CD14-positive monocyte (primary cell): ENCODE measurements at regions not wholly inside any gene's neighbourhood (a gene's known extent, or its start where the extent isn't known, plus 50 kb on each side); places are given as distances from the start of the nearest gene placed in this dataset.

Source experiments
- DNase-seq, 3 donors: peaks; one replicate each; pipeline ENCODE4 v3.0.0-alpha.2; 2011 to 2022
- H2AFZ ChIP-seq: 2 replicates; pipeline ENCODE4 v1.6.0; 2012; ENCODE audit warnings: mild to moderate bottlenecking, low read depth, low read length, inconsistent platforms; ENCODE audit not compliant: insufficient read depth, poor library complexity, severe bottlenecking
- H3K27ac ChIP-seq, 2 donors: 1 replicate in 1 of 2; 2 replicates in 1 of 2; pipeline ENCODE4 v1.5.1; 2012 to 2013; ENCODE audit warnings: low read length in 2 of 2, control low read depth in 1 of 2, inconsistent platforms in 1 of 2, low read depth in 1 of 2, mild to moderate bottlenecking in 1 of 2
- H3K27me3 ChIP-seq, 2 donors: one replicate each; pipeline versions ENCODE4 v1.6.0 to v1.6.1; 2011 to 2013; ENCODE audit warnings: low read length in 2 of 2; ENCODE audit not compliant: control insufficient read depth in 2 of 2, insufficient read depth in 2 of 2
- H3K36me3 ChIP-seq, 2 donors: replicated peaks in 1 of 2; 1 replicate in 1 of 2; 2 replicates in 1 of 2; pipeline versions ENCODE4 v1.5.1 to v1.6.1; 2012 to 2013; ENCODE audit warnings: low read length in 2 of 2, control low read depth in 1 of 2, inconsistent platforms in 1 of 2, mild to moderate bottlenecking in 1 of 2; ENCODE audit not compliant: insufficient read depth in 2 of 2, control insufficient read depth in 1 of 2
- H3K4me1 ChIP-seq, 2 donors: 1 replicate in 1 of 2; 2 replicates in 1 of 2; pipeline versions ENCODE4 v1.5.1 to v1.6.1; 2012 to 2013; ENCODE audit warnings: low read length in 2 of 2, control low read depth in 1 of 2, inconsistent platforms in 1 of 2, mild to moderate bottlenecking in 1 of 2, moderate library complexity in 1 of 2; ENCODE audit not compliant: insufficient read depth in 2 of 2, control insufficient read depth in 1 of 2
- H3K4me2 ChIP-seq: replicated peaks from 2 replicates; pipeline ENCODE3; 2012; ENCODE audit warnings: low read length, moderate library complexity, mild to moderate bottlenecking; ENCODE audit not compliant: poor library complexity, severe bottlenecking; ENCODE audit errors: extremely low read depth
- H3K4me3 ChIP-seq, 3 experiments: fragments of 200-600 bp in 1 of 3; sonication (generic) in 1 of 3; replicated peaks in 1 of 3; 1 replicate in 2 of 3; 2 replicates in 1 of 3; pipeline ENCODE4 v1.5.1; 2011 to 2013; ENCODE audit warnings: low read length in 3 of 3, mild to moderate bottlenecking in 3 of 3, control low read depth in 2 of 3, low read depth in 2 of 3, inconsistent platforms in 1 of 3, moderate library complexity in 1 of 3
- H3K79me2 ChIP-seq: 2 replicates; pipeline ENCODE4 v1.6.0; 2012; ENCODE audit warnings: mild to moderate bottlenecking, control low read depth, inconsistent platforms, low read length, moderate library complexity; ENCODE audit not compliant: insufficient read depth
- H3K9ac ChIP-seq: 2 replicates; pipeline ENCODE4 v1.6.0; 2017; ENCODE audit warnings: low read length, mild to moderate bottlenecking; ENCODE audit not compliant: insufficient read depth, poor library complexity, severe bottlenecking
- H3K9me3 ChIP-seq, 2 donors: replicated peaks in 1 of 2; 1 replicate in 1 of 2; 2 replicates in 1 of 2; pipeline versions ENCODE4 v1.5.1 to v1.6.1; 2012 to 2013; ENCODE audit warnings: low read length in 2 of 2, control low read depth in 1 of 2; ENCODE audit not compliant: control insufficient read depth in 1 of 2, insufficient read depth in 1 of 2
- H4K20me1 ChIP-seq: 2 replicates; pipeline ENCODE4 v1.6.0; 2012; ENCODE audit warnings: mild to moderate bottlenecking, low read length, control low read depth, moderate library complexity; ENCODE audit not compliant: insufficient read depth
- H3K27ac Mint-ChIP-seq, 7 donors: one replicate each; pipeline ENCODE4 v1.8.0; 2020; ENCODE audit warnings: mild to moderate bottlenecking in 7 of 7, mixed read lengths in 7 of 7, moderate library complexity in 6 of 7, inconsistent platforms in 2 of 7
- H3K27me3 Mint-ChIP-seq, 3 donors: one replicate each; pipeline ENCODE4 v1.8.0; 2021 to 2022; ENCODE audit warnings: low read depth in 3 of 3, mild to moderate bottlenecking in 3 of 3, mixed read lengths in 3 of 3, moderate library complexity in 3 of 3, inconsistent platforms in 1 of 3
- H3K36me3 Mint-ChIP-seq, 2 donors: one replicate each; pipeline ENCODE4 v1.8.0; 2020; ENCODE audit warnings: mixed read lengths in 2 of 2, inconsistent platforms in 1 of 2, mild to moderate bottlenecking in 1 of 2
- H3K4me1 Mint-ChIP-seq: one replicate; pipeline ENCODE4 v1.8.0; 2020; ENCODE audit warnings: mild to moderate bottlenecking, mixed read lengths
- H3K4me3 Mint-ChIP-seq, 2 donors: one replicate each; pipeline ENCODE4 v1.8.0; 2020; ENCODE audit warnings: mild to moderate bottlenecking in 2 of 2, mixed read lengths in 2 of 2, moderate library complexity in 1 of 2
- H3K9me3 Mint-ChIP-seq, 7 donors: one replicate each; pipeline ENCODE4 v1.8.0; 2020 to 2022; ENCODE audit warnings: mixed read lengths in 7 of 7, mild to moderate bottlenecking in 6 of 7, moderate library complexity in 6 of 7, inconsistent platforms in 2 of 7
- WGBS: methylation state at CpG from one replicate; pipeline ENCODE4 v1.1.5; 2013; ENCODE audit warnings: missing lambda C conversion rate; ENCODE audit not compliant: insufficient coverage; 5-methylcytosine and 5-hydroxymethylcytosine counted together
- intact Hi-C, 2 donors: fragments of 100-400 bp; cut with micrococcal nuclease; formaldehyde crosslinking; loops; one replicate each; pipeline versions ENCODE4 v1.15.0 to v1.15.1; 2023
- TF ChIP-seq, protein P1 (sequence below): fragments of 200-600 bp; IDR thresholded peaks from one replicate; pipeline ENCODE4 v1.8.0; 2022; ENCODE audit warnings: antibody characterized with exemption, mild to moderate bottlenecking

DNA sequence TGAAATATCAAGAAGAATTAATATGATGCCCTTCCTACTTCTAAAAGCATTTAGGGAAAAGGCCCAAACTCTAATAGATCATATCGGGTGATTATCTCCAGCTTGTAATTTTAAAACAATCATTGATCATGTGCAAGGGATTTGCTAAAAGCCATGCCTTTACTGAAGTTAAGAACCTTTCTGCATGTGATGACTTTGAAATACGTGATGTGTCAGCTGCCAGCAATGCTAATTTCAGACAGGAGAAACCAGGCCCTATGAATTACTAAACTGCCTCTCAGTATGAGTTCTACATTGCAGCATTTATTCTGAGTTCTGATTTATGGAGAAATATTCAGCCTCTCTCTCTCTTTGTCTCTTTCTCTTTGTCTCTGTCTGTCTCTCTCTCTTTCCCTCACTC lies 203.6 kb upstream of the AKR1E2 start:
- Histone ChIP-seq H3K9ac (no peak overlapping the region), H3K27ac (no peak overlapping the region), H3K9me3 (peaks cover 8 to 11% of the 10 kb centered on the region in 2 donors), H3K4me1 (no peaks in the 10 kb centered on the region), H3K27me3 (no peaks in the 10 kb centered on the region), H3K36me3 (no peaks in the 10 kb centered on the region), H3K4me2 (no peak overlapping the region), H3K4me3 (no peak overlapping the region), H4K20me1 (no peaks in the 10 kb centered on the region), H3K79me2 (no peaks in the 10 kb centered on the region), H2AFZ (no peak overlapping the region)
- no CpG with 5 or more reads among the region's 2 CpGs for WGBS
- H3K27ac Mint-ChIP-seq, result peak overlapping the region in 1 of 7 donors; percentile 15
- peaks cover 5 to 17% (median 8%) of the 10 kb centered on the region in 7 donors for H3K9me3 Mint-ChIP-seq
- TF ChIP-seq, protein P1, sequence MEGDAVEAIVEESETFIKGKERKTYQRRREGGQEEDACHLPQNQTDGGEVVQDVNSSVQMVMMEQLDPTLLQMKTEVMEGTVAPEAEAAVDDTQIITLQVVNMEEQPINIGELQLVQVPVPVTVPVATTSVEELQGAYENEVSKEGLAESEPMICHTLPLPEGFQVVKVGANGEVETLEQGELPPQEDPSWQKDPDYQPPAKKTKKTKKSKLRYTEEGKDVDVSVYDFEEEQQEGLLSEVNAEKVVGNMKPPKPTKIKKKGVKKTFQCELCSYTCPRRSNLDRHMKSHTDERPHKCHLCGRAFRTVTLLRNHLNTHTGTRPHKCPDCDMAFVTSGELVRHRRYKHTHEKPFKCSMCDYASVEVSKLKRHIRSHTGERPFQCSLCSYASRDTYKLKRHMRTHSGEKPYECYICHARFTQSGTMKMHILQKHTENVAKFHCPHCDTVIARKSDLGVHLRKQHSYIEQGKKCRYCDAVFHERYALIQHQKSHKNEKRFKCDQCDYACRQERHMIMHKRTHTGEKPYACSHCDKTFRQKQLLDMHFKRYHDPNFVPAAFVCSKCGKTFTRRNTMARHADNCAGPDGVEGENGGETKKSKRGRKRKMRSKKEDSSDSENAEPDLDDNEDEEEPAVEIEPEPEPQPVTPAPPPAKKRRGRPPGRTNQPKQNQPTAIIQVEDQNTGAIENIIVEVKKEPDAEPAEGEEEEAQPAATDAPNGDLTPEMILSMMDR, result no peak
- peaks cover 0 to 2% (median under 1%) of the 10 kb centered on the region in 3 donors for H3K27me3 Mint-ChIP-seq
- no peak overlapping the region for H3K4me3 Mint-ChIP-seq
- no peaks in the 10 kb centered on the region for H3K4me1 Mint-ChIP-seq
- intact Hi-C loops, result no loop called here
- DNase-seq, result no peak
- no peaks in the 10 kb centered on the region for H3K36me3 Mint-ChIP-seq

DNA sequence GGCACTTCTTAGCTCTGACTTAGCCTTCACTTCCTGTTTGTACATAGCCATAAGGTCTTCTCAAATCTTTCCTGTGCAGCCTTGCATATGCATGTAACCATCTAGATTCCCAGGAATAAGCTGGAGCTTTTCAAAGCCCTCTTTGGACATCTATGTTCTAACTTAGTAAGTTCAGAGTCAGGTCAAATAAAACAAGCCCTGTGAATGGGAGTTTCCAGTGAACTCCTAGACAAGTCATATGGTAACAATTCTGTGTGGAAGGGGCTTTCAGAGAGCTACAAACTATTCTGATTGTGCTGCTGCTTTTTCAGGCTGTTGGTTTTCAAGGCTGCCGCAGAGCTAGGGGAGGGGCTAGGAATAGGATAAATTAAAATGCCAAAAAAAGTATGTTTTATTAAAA lies 208.4 kb upstream of the AKR1E2 start:
- intact Hi-C loops, result no loop called here
- Histone ChIP-seq H3K79me2 (no peaks in the 10 kb centered on the region), H3K9me3 (peaks cover 14% of the 10 kb centered on the region in 2 donors), H3K4me1 (no peaks in the 10 kb centered on the region), H3K4me3 (no peak overlapping the region), H3K9ac (no peak overlapping the region), H4K20me1 (no peaks in the 10 kb centered on the region), H3K36me3 (no peaks in the 10 kb centered on the region), H2AFZ (no peak overlapping the region), H3K27ac (no peak overlapping the region), H3K4me2 (no peak overlapping the region), H3K27me3 (no peaks in the 10 kb centered on the region)
- no CpG with 5 or more reads among the region's 1 CpG for WGBS
- Mint-ChIP-seq H3K27ac (no peak overlapping the region), H3K36me3 (no peaks in the 10 kb centered on the region), H3K4me1 (no peaks in the 10 kb centered on the region), H3K9me3 (peaks cover 0 to 23% (median 15%) of the 10 kb centered on the region in 7 donors), H3K4me3 (no peak overlapping the region), H3K27me3 (peaks cover 0 to 4% (median 3%) of the 10 kb centered on the region in 3 donors)
- TF ChIP-seq, protein P1, result no peak
- no peak for DNase-seq
